T-cell (primary cell): ENCODE measurements at regions not wholly inside any gene's neighbourhood (a gene's known extent, or its start where the extent isn't known, plus 50 kb on each side); places are given as distances from the start of the nearest gene placed in this dataset.

ENCODE experiments used
- ATAC-seq, 4 experiments: fragments of 200-7000 bp in 3 of 4; fragments of 150-1000 bp in 1 of 4; cut with Tn5 transposase; replicated peaks in 1 of 4; 1 replicate in 3 of 4; 2 replicates in 1 of 4; pipeline ENCODE4 v1.10.0; 2021; ENCODE audit warnings: moderate library complexity in 3 of 4, mild to moderate bottlenecking in 2 of 4, moderate number of reproducible peaks in 1 of 4
- CTCF ChIA-PET, 2 donors: fragments of 300-600 bp; sonication (Branson Sonifier 250); formaldehyde crosslinking; loops; one replicate each; lab custom pipeline; 2022; ENCODE audit warnings: antibody characterized with exemption in 2 of 2; lab: Charles Lee
- POLR2A ChIA-PET, 2 donors: fragments of 300-600 bp; sonication (Branson Sonifier 250); formaldehyde crosslinking; loops; one replicate each; lab custom pipeline; 2022; ENCODE audit warnings: antibody characterized with exemption in 2 of 2; lab: Charles Lee
- DNase-seq, 35 experiments: peaks; one replicate each; pipeline versions ENCODE4 v3.0.0 to v3.0.0-alpha.2; 2013 to 2023
- H3K27ac ChIP-seq: one replicate; pipeline ENCODE4 v1.5.1; 2013; ENCODE audit warnings: low read length
- H3K27me3 ChIP-seq, 2 experiments: replicated peaks in 1 of 2; 1 replicate in 1 of 2; 2 replicates in 1 of 2; pipeline versions ENCODE4 v1.6.1 to v1.7.0; 2013; ENCODE audit warnings: low read length in 1 of 2, mixed read lengths in 1 of 2; ENCODE audit not compliant: control insufficient read depth in 2 of 2, insufficient read depth in 2 of 2; ENCODE audit errors: extremely low read depth in 1 of 2
- H3K36me3 ChIP-seq, 2 donors: 1 replicate in 1 of 2; 2 replicates in 1 of 2; pipeline versions ENCODE4 v1.6.1 to v1.7.0; 2013; ENCODE audit warnings: low read length in 1 of 2; ENCODE audit not compliant: control insufficient read depth in 2 of 2, insufficient read depth in 1 of 2; ENCODE audit errors: extremely low read depth in 1 of 2
- H3K4me1 ChIP-seq, 2 experiments: 1 replicate in 1 of 2; 2 replicates in 1 of 2; pipeline versions ENCODE4 v1.6.1 to v1.7.0; 2013; ENCODE audit warnings: low read length in 2 of 2, mixed read lengths in 1 of 2; ENCODE audit not compliant: insufficient read depth in 2 of 2, control insufficient read depth in 1 of 2; ENCODE audit errors: extremely low read depth in 1 of 2
- H3K4me3 ChIP-seq, 2 donors: 1 replicate in 1 of 2; 2 replicates in 1 of 2; pipeline versions ENCODE4 v1.5.1 to v1.7.0; 2013; ENCODE audit warnings: mild to moderate bottlenecking in 2 of 2, low read length in 1 of 2, moderate library complexity in 1 of 2; ENCODE audit not compliant: control insufficient read depth in 1 of 2; ENCODE audit errors: extremely low read depth in 1 of 2
- H3K9me3 ChIP-seq: 2 replicates; pipeline ENCODE4 v1.7.0; 2013
- H3K27ac Mint-ChIP-seq, 2 donors: one replicate each; pipeline ENCODE4 v1.8.0; 2020 to 2021; ENCODE audit warnings: mild to moderate bottlenecking in 2 of 2, mixed read lengths in 2 of 2
- H3K27me3 Mint-ChIP-seq, 2 donors: one replicate each; pipeline ENCODE4 v1.8.0; 2021 to 2022; ENCODE audit warnings: mixed read lengths in 2 of 2
- H3K36me3 Mint-ChIP-seq: one replicate; pipeline ENCODE4 v1.8.0; 2021; ENCODE audit warnings: mixed read lengths
- H3K4me1 Mint-ChIP-seq, 3 donors: one replicate each; pipeline ENCODE4 v1.8.0; 2020 to 2022; ENCODE audit warnings: mixed read lengths in 3 of 3, mild to moderate bottlenecking in 1 of 3
- H3K4me3 Mint-ChIP-seq, 3 donors: one replicate each; pipeline ENCODE4 v1.8.0; 2020 to 2022; ENCODE audit warnings: mild to moderate bottlenecking in 3 of 3, mixed read lengths in 3 of 3, moderate library complexity in 3 of 3
- H3K9me3 Mint-ChIP-seq, 3 donors: one replicate each; pipeline ENCODE4 v1.8.0; 2020 to 2022; ENCODE audit warnings: mixed read lengths in 3 of 3
- WGBS: methylation state at CpG from one replicate; pipeline ENCODE4 v1.1.5; 2013; ENCODE audit warnings: missing lambda C conversion rate; ENCODE audit not compliant: insufficient coverage; 5-methylcytosine and 5-hydroxymethylcytosine counted together

DNA sequence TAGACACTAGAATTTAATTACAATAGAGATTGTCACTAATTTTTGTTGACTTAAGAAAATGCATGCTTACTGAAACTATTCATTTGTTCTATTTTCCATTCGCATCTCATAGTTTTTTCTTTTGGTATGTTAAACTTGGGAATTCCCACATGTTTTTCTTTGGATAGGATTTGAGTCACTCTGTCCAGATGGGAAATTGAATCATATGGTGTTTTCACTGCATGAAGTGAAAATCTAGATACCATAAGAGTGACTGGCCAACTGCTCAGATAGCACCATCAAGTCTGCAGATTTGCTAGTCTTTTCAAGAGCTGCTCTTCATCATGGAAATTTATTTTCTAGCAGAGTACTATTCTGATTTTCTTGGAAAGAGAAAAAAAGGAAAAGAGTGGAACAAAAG is 172.6 kb downstream of the FAM47B start:
- no peaks in the 10 kb centered on the region for H3K36me3 Mint-ChIP-seq
- H3K27me3 ChIP-seq, result no peaks in the 10 kb centered on the region
- WGBS, result no CpG with 5 or more reads among the region's 1 CpG
- H3K27me3 Mint-ChIP-seq, result no peaks in the 10 kb centered on the region
- DNase-seq (no peak), ATAC-seq (no peak)
- POLR2A ChIA-PET, result no interaction called here
- H3K9me3 ChIP-seq, result no peaks in the 10 kb centered on the region
- no peaks in the 10 kb centered on the region for H3K36me3 ChIP-seq
- H3K9me3 Mint-ChIP-seq, result peaks cover 10 to 23% (median 16%) of the 10 kb centered on the region in 3 donors
- no peak overlapping the region for H3K27ac ChIP-seq
- CTCF ChIA-PET, result no interaction called here
- H3K4me1 Mint-ChIP-seq, result no peaks in the 10 kb centered on the region
- H3K27ac Mint-ChIP-seq, result no peak overlapping the region
- H3K4me3 ChIP-seq, result no peak overlapping the region
- H3K4me1 ChIP-seq, result no peaks in the 10 kb centered on the region
- no peak overlapping the region for H3K4me3 Mint-ChIP-seq

DNA sequence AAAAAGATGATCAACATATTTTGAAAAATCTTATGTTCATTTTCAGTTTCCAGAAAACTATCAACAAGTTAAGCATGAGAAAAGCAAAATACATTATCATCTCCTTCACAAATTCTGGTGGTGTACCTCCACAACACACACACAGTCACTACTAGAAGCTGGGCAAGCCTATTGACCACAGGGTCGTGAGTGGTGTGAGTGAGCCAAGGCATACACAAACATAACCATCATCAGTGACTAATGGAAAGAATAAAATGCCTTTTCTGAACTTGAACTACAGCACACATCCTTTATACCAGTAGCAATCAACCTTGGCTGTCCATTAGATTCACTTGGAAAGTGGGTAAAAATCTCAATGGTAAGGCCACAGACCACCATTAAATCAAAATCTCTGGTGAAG is 180.2 kb downstream of the FAM47B start:
- Mint-ChIP-seq H3K27ac (no peak overlapping the region), H3K9me3 (no peaks in the 10 kb centered on the region), H3K36me3 (no peaks in the 10 kb centered on the region), H3K4me1 (no peaks in the 10 kb centered on the region), H3K4me3 (no peak overlapping the region), H3K27me3 (no peaks in the 10 kb centered on the region)
- no CpG with 5 or more reads among the region's 1 CpG for WGBS
- DNase-seq, result no peak
- ChIA-PET POLR2A (no interaction called here), CTCF (no interaction called here)
- no peak overlapping the region for H3K27ac ChIP-seq
- ATAC-seq, result no peak
- no peaks in the 10 kb centered on the region for H3K4me1 ChIP-seq
- H3K4me3 ChIP-seq, result no peak overlapping the region
- H3K36me3 ChIP-seq, result no peaks in the 10 kb centered on the region
- no peaks in the 10 kb centered on the region for H3K27me3 ChIP-seq
- no peaks in the 10 kb centered on the region for H3K9me3 ChIP-seq

- Mint-ChIP-seq H3K27ac (no peak overlapping the region), H3K36me3 (no peaks in the 10 kb centered on the region), H3K4me1 (no peaks in the 10 kb centered on the region), H3K4me3 (no peak overlapping the region), H3K9me3 (peaks cover 0 to 4% (median under 1%) of the 10 kb centered on the region in 3 donors), H3K27me3 (no peaks in the 10 kb centered on the region)
- no peaks in the 10 kb centered on the region for H3K4me1 ChIP-seq
- whole genome bisulfite sequencing, result no CpG with 5 or more reads among the region's 1 CpG
- H3K4me3 ChIP-seq, result no peak overlapping the region
- ChIA-PET CTCF (interaction anchor here in 1 of 2 donors (0.6 kb wide), 1 partner anchor 1005 kb away, joined by 4 read pairs; no protein-coding TSS in a partner anchor), POLR2A (no interaction called here)
- H3K27me3 ChIP-seq, result no peaks in the 10 kb centered on the region
- no peak for DNase-seq
- ATAC-seq, result no peak
- no peaks in the 10 kb centered on the region for H3K9me3 ChIP-seq
- no peak overlapping the region for H3K27ac ChIP-seq
- H3K36me3 ChIP-seq, result no peaks in the 10 kb centered on the region
These were observed 206.9 kb downstream of the FAM47B start for GRCh38 chrX:35149517-35149916.

DNA sequence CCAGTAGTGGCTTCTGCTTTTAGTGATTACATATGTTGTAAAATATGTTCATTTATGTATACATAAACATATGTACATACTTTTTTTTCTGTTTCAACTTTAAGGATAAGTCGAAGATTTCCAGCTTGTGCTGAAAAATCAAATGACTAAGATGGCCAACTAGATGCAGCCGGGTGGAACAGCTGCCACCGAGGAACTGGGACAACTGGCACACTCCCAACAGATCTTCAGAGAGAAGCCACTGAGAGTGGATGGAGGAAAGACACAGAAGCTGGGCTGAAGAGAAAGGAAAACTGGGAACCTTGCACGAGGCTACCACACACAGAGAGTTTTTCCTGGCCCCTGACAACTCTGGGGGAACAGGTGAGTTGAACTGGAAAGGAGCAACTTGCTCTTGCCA is 207.5 kb downstream of the FAM47B start:
- no peak for DNase-seq
- Mint-ChIP-seq H3K27ac (no peak overlapping the region), H3K27me3 (no peaks in the 10 kb centered on the region), H3K4me1 (no peaks in the 10 kb centered on the region), H3K36me3 (no peaks in the 10 kb centered on the region), H3K9me3 (peaks cover 0 to 4% (median 0%) of the 10 kb centered on the region in 3 donors), H3K4me3 (no peak overlapping the region)
- ChIA-PET POLR2A (no interaction called here), CTCF (no interaction called here)
- Histone ChIP-seq H3K27ac (no peak overlapping the region), H3K27me3 (no peaks in the 10 kb centered on the region), H3K36me3 (no peaks in the 10 kb centered on the region), H3K4me3 (no peak overlapping the region), H3K4me1 (no peaks in the 10 kb centered on the region), H3K9me3 (no peaks in the 10 kb centered on the region)
- WGBS, result no CpG with 5 or more reads among the region's 4 CpGs
- no peak for ATAC-seq

GRCh38 chrX:35150642-35151239 is 208.1 kb downstream of the FAM47B start:
- H3K4me1 Mint-ChIP-seq, result no peaks in the 10 kb centered on the region

DNA sequence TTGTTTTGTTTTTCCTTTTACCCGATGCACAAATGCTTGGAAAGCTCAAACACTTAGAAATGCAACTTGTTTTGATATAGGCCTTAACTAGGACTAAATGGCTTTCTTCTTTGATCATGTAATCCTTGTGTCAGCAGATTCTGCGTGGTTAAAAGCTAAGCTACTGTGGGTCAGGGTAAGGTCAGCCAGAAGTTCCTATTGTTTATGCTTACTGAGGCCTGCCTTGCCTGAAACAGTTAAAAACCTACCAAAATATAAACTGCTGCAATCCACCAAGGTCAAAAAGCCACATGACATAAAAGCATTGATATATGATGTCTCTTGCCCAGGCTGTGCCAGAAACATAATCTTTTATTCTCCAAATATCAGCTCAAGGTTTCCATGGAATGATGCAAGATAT is 223.4 kb downstream of the FAM47B start:
- DNase-seq (no peak), ATAC-seq (no peak)
- no peaks in the 10 kb centered on the region for H3K4me1 ChIP-seq
- no peak overlapping the region for H3K27ac Mint-ChIP-seq
- ChIA-PET POLR2A (no interaction called here), CTCF (no interaction called here)
- H3K27ac ChIP-seq, result no peak overlapping the region
- H3K27me3 ChIP-seq, result no peaks in the 10 kb centered on the region
- H3K4me3 ChIP-seq, result no peak overlapping the region
- H3K27me3 Mint-ChIP-seq, result no peaks in the 10 kb centered on the region
- H3K4me3 Mint-ChIP-seq, result no peak overlapping the region
- H3K36me3 Mint-ChIP-seq, result no peaks in the 10 kb centered on the region
- H3K36me3 ChIP-seq, result no peaks in the 10 kb centered on the region
- H3K9me3 Mint-ChIP-seq, result peaks cover 0 to 3% (median 3%) of the 10 kb centered on the region in 3 donors
- no CpG with 5 or more reads among the region's 2 CpGs for WGBS
- no peaks in the 10 kb centered on the region for H3K4me1 Mint-ChIP-seq
- H3K9me3 ChIP-seq, result no peaks in the 10 kb centered on the region

More at GRCh38 chrX:35150642-35151239, 208.1 kb downstream of the FAM47B start:
- H3K27me3 Mint-ChIP-seq, result no peaks in the 10 kb centered on the region
- H3K4me3 ChIP-seq, result no peak overlapping the region
- H3K36me3 ChIP-seq, result no peaks in the 10 kb centered on the region
- no peaks in the 10 kb centered on the region for H3K4me1 ChIP-seq
- DNase-seq (no peak), ATAC-seq (no peak)
- no peak overlapping the region for H3K27ac Mint-ChIP-seq
- no peaks in the 10 kb centered on the region for H3K9me3 ChIP-seq
- no peak overlapping the region for H3K27ac ChIP-seq
- no CpG with 5 or more reads among the region's 7 CpGs for WGBS
- CTCF ChIA-PET, result no interaction called here
- no peaks in the 10 kb centered on the region for H3K27me3 ChIP-seq
- peaks cover 0 to 4% (median 0%) of the 10 kb centered on the region in 3 donors for H3K9me3 Mint-ChIP-seq
- POLR2A ChIA-PET, result no interaction called here
- H3K36me3 Mint-ChIP-seq, result no peaks in the 10 kb centered on the region
- H3K4me3 Mint-ChIP-seq, result no peak overlapping the region
